HG03342 (cell line): ENCODE measurements at regions not wholly inside any gene's neighbourhood (a gene's known extent, or its start where the extent isn't known, plus 50 kb on each side); places are given as distances from the start of the nearest gene placed in this dataset.

Source experiments
- ATAC-seq: cut with Tn5 transposase; IDR thresholded peaks from one replicate; pipeline ENCODE4 v1.9.1; 2021; ENCODE audit warnings: mild to moderate bottlenecking, moderate library complexity; ENCODE audit not compliant: unreplicated experiment

DNA sequence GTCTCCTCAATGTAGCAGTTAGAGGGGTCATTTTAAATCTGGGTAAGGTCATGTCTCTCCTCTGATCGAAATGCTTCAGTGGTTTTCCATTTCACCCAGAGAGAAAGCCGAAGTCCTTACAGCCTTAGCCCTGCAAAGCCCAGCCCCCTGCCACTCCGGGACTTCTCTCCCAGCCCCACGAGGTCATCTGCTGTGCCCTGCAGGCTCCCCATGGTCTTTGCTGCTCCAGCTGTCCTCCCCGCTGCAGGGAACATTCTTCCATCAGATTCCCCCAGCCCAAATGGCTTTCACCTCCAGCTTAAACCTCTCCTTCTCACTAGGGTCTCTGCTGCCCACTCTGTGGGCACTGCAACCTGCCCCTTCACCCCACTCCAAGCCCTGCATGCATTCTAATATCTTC is 626.5 kb downstream of the NPHP4 start:
- no peak for ATAC-seq

DNA sequence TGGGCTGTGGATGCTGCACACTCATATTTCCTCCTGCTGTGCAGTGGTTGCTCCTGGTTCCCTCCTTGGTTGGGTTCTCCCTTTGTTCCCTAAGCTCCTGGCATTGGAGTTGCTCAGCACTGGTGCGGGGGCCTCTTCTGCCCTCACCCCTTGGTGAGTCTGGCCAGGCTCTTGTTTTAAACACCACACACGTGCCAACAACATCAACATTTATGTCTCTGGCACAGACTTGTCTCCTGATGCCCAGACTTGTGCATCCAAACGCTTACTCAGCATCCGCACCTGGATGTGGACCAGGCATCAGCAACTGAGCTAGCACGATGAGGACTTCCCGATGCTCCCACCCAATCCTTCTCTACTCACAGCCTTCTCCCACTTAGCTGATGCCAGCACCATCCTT is 627.6 kb downstream of the NPHP4 start:
- no peak for ATAC-seq

DNA sequence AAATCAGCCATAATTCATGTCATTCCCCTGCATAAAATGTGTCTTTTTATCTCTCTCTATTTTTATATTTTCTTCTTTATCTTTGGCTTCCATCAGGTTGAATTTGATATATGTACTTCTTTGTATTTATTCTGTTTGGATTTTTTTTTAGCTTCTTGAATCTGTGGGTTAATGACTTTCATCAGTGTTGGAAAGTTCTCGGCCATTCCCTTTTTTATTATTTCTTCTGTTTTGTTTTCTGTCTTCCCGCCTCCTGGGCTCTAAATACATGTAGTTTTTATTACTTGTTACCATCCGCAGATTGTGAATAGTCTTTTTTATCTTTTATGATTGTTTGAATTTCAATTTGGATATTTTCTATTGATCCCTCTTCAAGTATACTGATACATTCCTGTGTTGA is 637.5 kb downstream of the NPHP4 start:
- no peak for ATAC-seq

DNA sequence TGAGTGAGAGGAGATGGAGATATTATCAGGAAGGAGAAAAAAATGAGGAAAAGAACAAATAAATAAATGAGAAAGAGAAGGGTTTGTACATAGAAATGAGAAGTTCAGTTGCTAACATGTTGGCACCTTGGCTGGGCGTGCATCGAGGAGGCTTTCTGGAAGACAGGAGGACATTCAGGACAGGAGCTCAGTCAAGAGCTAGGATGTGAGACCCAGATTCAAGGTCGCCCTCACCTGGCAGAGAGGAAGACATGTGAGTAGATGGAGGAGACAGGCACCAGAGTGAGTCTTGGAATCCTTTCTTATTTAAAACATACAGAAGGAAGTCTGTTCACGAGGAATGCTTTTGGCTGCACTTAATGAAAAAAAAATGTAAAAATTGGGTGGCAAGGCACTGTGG is 640.9 kb downstream of the NPHP4 start:
- ATAC-seq = no peak

DNA sequence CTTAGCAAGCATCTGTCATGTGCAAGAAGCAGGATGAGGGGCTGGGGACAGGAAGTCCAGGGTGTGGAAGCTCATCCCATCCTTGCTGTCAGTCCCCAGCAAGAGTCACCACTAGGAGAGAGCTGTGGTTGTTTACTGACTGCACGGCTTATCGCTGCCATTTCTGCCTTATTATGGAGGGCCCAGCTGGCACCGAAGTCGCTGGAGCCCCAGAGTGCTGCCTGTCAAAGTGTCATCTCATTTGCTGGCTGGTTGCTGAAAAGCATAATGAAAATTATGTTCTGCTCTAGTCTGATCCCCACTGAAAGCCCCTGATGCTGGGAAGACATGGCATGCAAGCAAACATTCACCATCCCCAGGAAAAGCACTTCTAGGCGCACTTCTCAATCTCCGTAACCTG is 642.7 kb downstream of the NPHP4 start:
- no peak for ATAC-seq

DNA sequence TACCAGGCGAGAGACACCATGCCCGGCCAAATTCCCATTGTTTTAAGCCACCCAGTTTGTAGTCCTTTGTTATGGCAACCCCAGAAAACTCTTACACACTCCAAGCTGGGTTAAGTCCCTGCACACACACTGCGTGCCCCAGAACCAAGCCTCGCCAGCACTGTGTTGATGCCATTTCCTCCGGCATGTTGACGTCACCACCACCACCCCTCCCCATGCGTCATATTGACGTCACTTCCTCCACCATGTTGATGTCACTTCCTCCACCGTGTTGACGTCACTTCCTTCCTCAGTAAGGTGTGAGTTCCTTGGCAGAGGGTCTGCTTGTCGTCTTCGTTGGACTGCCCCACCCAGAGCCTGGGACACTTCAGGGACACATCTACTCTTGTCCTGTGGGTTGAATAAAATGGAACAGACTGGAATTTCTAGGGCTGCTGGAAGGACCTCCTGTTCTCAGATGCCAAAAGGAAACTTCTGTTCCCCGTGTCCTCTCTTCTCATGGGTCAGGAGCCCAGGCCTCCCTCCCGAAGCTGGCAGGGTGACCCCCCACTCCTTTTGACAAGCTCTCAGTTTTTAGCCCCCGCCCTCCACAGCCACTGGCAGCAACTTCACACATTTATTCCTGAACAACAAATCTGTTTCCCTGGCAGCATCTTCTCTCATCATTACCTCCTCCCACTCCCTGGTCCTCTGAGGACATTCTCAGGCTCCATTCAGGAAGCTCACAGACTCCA is 643.3 kb downstream of the NPHP4 start:
- no peak for ATAC-seq

- no peak for ATAC-seq
Observed at GRCh38 chr1:5347726-5348125, 644.5 kb downstream of the NPHP4 start.

- no peak for ATAC-seq
Observed at GRCh38 chr1:5345556-5345955, 646.7 kb downstream of the NPHP4 start.

DNA sequence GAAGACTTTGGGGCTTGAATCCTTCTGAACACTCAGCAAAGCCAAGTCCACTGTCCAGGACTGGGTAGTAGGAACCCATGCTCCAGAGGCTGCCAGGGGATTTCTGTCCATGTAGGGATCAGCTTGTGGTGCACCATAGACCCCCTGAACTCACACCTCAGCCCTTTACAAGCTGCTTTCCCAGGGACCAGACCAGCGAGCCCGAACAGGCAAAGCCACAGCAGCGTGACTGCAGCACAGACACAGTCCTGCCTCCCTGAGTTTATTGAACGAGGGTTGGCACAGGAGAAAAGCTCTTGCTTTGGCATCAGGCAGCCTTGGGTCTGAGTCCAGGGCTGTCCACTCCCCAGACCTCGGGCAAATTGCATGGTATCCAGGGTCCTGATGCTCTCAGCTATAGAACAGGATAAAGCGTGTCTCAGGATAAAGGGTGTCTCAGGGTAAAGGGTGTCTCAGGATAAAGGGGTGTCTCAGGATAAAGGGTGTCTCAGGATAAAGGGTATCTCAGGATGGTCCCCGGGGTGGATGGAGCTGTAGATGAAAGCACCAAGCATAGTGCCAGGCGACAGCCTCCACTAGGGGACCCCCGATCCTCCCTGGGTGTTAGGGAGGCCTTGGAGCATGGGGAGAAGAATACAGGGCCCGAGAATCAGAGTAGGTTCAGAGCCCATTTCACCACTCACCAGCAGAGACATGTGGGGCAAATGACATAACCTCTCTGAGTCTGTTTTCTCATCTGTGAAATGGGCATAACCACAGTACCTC is 648.8 kb downstream of the NPHP4 start:
- no peak for ATAC-seq

DNA sequence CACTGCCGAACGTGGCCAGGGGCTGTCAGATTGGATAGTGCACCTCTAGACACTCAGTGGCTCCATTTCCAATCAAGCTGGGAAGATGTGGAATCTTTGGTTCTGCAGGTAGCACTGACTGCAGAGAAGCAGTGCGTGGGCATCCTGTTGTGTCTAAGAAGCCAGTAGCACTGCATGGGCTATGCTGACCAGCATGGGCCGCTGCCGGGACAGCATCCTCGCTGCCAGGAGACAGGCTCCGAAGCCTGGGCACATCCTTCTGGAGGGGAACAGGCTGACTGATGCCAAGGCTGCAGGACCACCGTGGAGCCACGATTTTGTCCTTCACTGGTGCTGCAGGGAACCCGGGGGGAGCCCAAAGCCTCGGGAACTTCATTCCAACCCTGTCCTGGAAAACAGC is 649.4 kb downstream of the NPHP4 start:
- no peak for ATAC-seq

DNA sequence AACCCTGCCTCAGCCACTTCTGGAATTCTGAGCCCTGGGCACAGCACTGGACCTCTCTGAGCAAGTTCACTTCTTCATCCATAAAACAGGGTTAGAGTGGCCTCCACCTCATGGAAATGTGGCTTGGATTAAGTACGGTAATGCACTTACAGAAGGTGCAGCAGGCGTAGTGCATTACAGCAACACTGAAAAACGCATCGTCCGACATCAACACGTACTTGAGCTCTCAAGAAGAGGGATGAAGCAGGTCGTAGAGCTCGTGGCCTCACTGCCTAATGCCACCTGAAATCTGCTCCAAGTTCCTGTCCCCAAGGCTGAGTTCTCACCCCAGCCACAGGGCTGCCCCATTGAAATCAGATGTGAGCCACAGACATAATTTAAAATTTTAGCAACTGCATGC is 650.1 kb downstream of the NPHP4 start:
- ATAC-seq = no peak

DNA sequence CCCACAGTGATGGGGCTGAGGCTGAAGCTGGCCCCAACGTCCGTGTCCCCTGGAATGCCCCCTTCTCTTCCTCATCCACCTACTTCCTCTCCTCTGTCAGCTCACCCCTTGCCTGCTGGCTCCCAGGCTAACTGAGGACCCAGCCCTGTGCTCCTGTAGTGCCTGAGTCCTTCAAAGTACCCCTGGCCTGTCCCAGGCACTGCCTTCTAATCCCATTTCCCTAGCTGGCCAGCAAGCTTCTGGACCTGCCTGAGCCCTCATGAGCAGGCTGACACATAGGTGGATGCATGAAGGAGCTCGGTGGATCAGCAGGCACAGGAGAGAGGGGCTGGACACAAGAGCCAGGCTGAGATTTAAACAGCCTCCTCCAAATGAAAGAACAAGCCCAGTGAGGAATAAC is 650.8 kb downstream of the NPHP4 start:
- ATAC-seq = no peak

- no peak for ATAC-seq
Observed at GRCh38 chr1:5340560-5341130, 651.6 kb downstream of the NPHP4 start.

GRCh38 chr1:5338466-5338865 is 653.8 kb downstream of the NPHP4 start:
- ATAC-seq = no peak

- no peak for ATAC-seq
Observed at GRCh38 chr1:5333291-5333690, 658.9 kb downstream of the NPHP4 start.

DNA sequence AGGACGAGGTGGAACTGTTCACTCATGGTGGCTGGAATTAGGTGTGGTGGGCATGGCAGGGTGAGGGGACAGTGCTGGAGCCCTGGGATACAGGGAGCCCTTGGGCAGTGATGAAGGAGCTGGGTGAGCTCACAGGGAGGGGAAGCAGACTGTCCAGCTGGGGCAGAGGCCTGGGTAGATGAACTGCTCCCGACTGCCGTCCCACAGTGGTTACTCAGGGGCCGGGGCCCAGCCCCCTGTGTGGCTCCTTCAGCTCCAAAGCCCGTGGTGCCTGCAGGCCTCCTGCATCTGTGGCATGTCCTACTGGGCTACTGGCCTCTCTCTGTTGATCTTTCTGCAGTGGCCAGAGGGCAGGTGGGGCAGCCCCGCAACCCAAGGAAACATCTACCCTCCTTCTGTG is 661.1 kb downstream of the NPHP4 start:
- ATAC-seq = no peak

GRCh38 chr1:5329068-5329739 is 663.0 kb downstream of the NPHP4 start:
- no peak for ATAC-seq

DNA sequence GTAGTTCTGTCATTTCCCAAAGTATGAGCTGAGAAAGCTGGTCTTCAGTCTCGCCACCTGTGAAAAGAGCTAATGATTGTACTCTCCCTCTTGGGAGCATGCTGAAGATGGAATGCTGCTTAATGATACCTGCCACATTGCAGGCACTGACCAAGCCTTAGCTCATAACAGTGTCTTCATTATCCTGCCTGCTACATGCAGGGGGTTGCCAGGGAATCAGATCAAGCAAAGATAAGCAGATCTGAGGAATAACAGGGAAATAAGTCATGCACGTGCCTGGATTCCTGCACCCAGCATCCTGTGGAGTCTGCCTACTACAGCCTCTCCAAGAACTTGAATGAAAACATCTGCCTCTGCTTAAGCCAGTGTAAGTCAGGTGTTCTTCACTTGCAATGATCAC is 667.3 kb downstream of the NPHP4 start:
- ATAC-seq = no peak

DNA sequence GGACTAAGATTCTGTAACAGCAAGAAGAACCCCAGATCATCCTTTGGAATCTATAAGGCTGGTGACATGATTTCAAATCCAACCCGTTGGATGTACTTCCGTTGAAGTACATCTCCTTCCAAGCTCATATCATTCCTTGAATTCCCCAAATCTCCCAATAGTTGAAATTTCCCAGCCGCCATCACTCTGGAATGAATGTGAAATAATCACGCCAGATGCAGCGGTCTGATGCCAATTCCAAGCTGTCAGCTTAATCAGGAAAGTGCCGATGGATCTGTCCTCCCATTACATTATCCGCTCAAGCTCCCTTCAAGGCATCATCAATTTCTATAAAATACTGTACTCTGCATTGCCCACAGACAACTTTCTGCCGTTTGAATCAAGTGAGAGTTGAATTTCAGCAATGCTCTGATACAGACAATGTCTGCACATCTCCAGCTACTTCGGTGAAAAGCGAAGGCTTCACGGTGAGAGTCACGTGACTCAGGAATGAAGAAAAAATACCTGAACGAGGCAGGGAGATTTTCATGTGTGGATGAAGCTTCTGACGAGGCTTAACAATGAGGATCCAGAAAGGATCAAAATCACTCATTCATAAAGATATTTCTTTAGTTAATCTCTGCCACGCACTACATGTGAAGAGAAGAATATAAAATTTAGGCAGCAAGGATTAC is 663.9 kb downstream of the AJAP1 start:
- no peak for ATAC-seq

DNA sequence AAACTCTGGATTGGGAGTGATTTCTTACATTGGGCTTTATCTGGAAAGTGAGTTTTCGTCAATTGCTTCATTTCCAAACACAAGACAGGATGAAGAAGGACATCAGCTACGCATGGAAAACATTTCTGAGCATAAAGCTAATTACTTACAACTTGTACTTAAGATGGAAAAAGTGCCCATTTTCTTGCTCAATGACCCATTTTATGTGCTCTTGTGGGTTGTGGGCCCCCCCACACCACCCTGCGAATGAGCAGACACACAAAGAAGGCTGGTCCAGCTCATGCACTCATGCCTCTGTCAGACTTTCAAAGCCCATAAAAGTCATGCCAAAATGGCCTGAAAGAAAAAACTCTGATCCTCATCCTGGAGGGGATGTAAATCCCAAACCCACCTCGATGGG is 663.0 kb downstream of the AJAP1 start:
- no peak for ATAC-seq

GRCh38 chr1:5312862-5313261 is 658.5 kb downstream of the AJAP1 start:
- ATAC-seq = no peak
